Activated B cell treated with CpG ODN at 0.5 μM for 24 hours (primary cell): ENCODE measurements at regions not wholly inside any gene's neighbourhood (a gene's known extent, or its start where the extent isn't known, plus 50 kb on each side); places are given as distances from the start of the nearest gene placed in this dataset.

Experiments
- ATAC-seq: fragments of 200-7000 bp; cut with Tn5 transposase; one replicate; pipeline ENCODE4 v1.10.0; 2021; ENCODE audit warnings: low read depth, mild to moderate bottlenecking, moderate library complexity
- CTCF ChIA-PET: fragments of 350-600 bp; sonication (Branson Sonifier 250); formaldehyde crosslinking; loops from one replicate; lab custom pipeline; 2021; ENCODE audit warnings: antibody characterized with exemption; lab: Charles Lee
- POLR2A ChIA-PET: fragments of 350-600 bp; sonication (Branson Sonifier 250); formaldehyde crosslinking; loops from one replicate; lab custom pipeline; 2021; ENCODE audit warnings: antibody characterized with exemption; lab: Charles Lee
- DNase-seq: peaks from one replicate; pipeline ENCODE4 v3.0.0; 2022
- H3K27ac Mint-ChIP-seq: one replicate; pipeline ENCODE4 v1.8.0; 2020; ENCODE audit warnings: mixed read lengths
- H3K27me3 Mint-ChIP-seq: one replicate; pipeline ENCODE4 v1.8.0; 2021; ENCODE audit warnings: mixed read lengths
- H3K36me3 Mint-ChIP-seq: one replicate; pipeline ENCODE4 v1.8.0; 2021; ENCODE audit warnings: low read depth, mixed read lengths
- H3K4me1 Mint-ChIP-seq: one replicate; pipeline ENCODE4 v1.8.0; 2021; ENCODE audit warnings: mixed read lengths
- H3K4me3 Mint-ChIP-seq: one replicate; pipeline ENCODE4 v1.8.0; 2020; ENCODE audit warnings: mild to moderate bottlenecking, mixed read lengths
- H3K9me3 Mint-ChIP-seq: one replicate; pipeline ENCODE4 v1.8.0; 2020; ENCODE audit warnings: mixed read lengths
- intact Hi-C: fragments of 100-400 bp; cut with micrococcal nuclease; formaldehyde crosslinking; loops from one replicate; pipeline ENCODE4 v1.15.1; 2024
- TF ChIP-seq, protein P1 (sequence below): fragments of 200-600 bp; IDR thresholded peaks from one replicate; pipeline ENCODE4 v1.8.0; 2022; ENCODE audit warnings: antibody characterized with exemption, mild to moderate bottlenecking

DNA sequence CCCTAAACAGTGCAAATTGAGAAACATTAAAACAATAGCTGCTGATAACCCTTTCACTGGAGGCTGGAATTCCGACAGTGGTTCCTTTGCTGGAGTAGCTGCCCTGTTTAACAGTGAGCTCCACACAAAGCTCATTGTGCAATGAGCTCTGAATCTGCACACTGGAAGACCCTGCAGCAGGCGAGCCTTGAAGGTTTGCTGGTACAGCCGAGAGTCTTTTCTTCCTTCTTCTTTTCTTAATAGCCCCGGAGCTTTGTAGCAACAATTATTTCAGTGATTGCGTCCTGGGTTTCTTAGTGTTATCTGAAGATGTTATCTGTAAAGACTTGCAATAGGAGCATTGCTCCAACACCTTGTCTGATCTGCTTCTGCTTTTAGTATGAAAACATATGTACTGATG lies 50.8 kb upstream of the CXCR4 start:
- H3K27ac Mint-ChIP-seq: no peak overlapping the region
- DNase-seq (no peak), ATAC-seq (no peak)
- H3K4me1 Mint-ChIP-seq: peaks cover 33% of the 10 kb centered on the region
- intact Hi-C loops: no loop called here
- no peaks in the 10 kb centered on the region for H3K27me3 Mint-ChIP-seq
- H3K4me3 Mint-ChIP-seq: no peak overlapping the region
- CTCF ChIA-PET: no interaction called here
- no peaks in the 10 kb centered on the region for H3K36me3 Mint-ChIP-seq
- POLR2A ChIA-PET: interaction anchor here (0.7 to 1.7 kb wide), 4 partner anchors 25 to 44 kb away, joined by 3 to 4 read pairs (median 4); no protein-coding TSS in a partner anchor
- H3K9me3 Mint-ChIP-seq: peaks cover 3% of the 10 kb centered on the region
- TF ChIP-seq, protein P1, sequence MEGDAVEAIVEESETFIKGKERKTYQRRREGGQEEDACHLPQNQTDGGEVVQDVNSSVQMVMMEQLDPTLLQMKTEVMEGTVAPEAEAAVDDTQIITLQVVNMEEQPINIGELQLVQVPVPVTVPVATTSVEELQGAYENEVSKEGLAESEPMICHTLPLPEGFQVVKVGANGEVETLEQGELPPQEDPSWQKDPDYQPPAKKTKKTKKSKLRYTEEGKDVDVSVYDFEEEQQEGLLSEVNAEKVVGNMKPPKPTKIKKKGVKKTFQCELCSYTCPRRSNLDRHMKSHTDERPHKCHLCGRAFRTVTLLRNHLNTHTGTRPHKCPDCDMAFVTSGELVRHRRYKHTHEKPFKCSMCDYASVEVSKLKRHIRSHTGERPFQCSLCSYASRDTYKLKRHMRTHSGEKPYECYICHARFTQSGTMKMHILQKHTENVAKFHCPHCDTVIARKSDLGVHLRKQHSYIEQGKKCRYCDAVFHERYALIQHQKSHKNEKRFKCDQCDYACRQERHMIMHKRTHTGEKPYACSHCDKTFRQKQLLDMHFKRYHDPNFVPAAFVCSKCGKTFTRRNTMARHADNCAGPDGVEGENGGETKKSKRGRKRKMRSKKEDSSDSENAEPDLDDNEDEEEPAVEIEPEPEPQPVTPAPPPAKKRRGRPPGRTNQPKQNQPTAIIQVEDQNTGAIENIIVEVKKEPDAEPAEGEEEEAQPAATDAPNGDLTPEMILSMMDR: no peak

DNA sequence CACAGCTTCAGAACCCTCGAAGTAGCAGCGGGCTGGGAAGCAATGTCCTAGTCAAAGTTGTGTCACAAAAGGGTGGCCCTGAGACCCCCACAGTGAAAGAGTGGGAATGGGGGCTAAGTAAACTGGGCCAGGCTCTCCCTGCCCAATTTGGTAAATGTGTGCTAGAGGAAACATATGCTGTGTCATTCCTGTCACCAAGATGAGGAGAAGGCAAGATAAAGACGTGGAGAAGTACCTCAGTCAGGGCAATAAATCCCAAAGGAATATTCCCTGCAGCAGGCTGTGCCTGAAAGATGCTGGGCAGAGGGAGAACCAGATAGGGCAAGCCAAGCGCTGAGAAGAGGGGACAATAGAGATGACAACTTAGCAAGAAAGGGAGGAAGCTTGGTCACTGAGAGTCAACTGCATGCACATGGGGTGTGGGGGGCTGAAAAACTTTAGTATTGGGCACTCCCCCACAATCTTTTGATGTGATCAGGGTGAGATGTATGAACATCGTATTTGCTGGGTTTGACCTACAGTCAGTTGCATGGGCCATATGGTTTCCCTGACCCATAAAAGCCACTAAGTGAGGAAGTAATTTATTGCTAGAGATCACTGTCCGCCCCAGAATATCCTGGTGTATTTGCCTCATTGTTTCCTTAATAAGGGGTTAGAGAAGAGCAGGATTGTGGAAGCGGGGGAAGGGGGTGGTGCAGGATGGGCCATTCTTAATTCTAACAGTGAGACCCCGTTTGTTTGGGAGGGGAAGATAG lies 49.9 kb upstream of the CXCR4 start:
- DNase-seq (no peak), ATAC-seq (no peak)
- H3K27ac Mint-ChIP-seq: no peak overlapping the region
- H3K4me3 Mint-ChIP-seq: no peak overlapping the region
- CTCF ChIA-PET: no interaction called here
- POLR2A ChIA-PET: interaction anchor here (1.1 kb wide), 1 partner anchor 24 kb away, joined by 3 read pairs; no protein-coding TSS in a partner anchor
- peaks cover 30% of the 10 kb centered on the region for H3K4me1 Mint-ChIP-seq
- TF ChIP-seq, protein P1: no peak
- H3K27me3 Mint-ChIP-seq: no peaks in the 10 kb centered on the region
- H3K36me3 Mint-ChIP-seq: no peaks in the 10 kb centered on the region
- intact Hi-C loops: no loop called here
- peaks cover 3% of the 10 kb centered on the region for H3K9me3 Mint-ChIP-seq
